Gastrocnemius medialis (tissue), 4 donors: ENCODE measurements at regions not wholly inside any gene's neighbourhood (a gene's known extent, or its start where the extent isn't known, plus 50 kb on each side); places are given as distances from the start of the nearest gene placed in this dataset.

ENCODE experiments used
- POLR2A ChIP-seq, 2 donors: fragments of 450-650 bp; IDR thresholded peaks; one replicate each; pipeline ENCODE4 v1.6.1; 2017; ENCODE audit warnings: antibody characterized with exemption in 2 of 2, mild to moderate bottlenecking in 2 of 2, moderate library complexity in 2 of 2
- TF ChIP-seq, protein P1 (sequence below), 5 experiments: fragments of 450-650 bp in 3 of 5; fragments of 200-600 bp in 2 of 5; sonication (generic) in 2 of 5; IDR thresholded peaks in 4 of 5; conservative IDR thresholded peaks in 1 of 5; 1 replicate in 4 of 5; 2 replicates in 1 of 5; pipeline ENCODE4 v1.5.1; 2016 to 2019; ENCODE audit warnings: antibody characterized with exemption in 5 of 5, mild to moderate bottlenecking in 3 of 5, moderate library complexity in 3 of 5

- TF ChIP-seq, protein P1, sequence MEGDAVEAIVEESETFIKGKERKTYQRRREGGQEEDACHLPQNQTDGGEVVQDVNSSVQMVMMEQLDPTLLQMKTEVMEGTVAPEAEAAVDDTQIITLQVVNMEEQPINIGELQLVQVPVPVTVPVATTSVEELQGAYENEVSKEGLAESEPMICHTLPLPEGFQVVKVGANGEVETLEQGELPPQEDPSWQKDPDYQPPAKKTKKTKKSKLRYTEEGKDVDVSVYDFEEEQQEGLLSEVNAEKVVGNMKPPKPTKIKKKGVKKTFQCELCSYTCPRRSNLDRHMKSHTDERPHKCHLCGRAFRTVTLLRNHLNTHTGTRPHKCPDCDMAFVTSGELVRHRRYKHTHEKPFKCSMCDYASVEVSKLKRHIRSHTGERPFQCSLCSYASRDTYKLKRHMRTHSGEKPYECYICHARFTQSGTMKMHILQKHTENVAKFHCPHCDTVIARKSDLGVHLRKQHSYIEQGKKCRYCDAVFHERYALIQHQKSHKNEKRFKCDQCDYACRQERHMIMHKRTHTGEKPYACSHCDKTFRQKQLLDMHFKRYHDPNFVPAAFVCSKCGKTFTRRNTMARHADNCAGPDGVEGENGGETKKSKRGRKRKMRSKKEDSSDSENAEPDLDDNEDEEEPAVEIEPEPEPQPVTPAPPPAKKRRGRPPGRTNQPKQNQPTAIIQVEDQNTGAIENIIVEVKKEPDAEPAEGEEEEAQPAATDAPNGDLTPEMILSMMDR (IDR thresholded peaks at IDR 0.05 in 4 of 5, conservative IDR thresholded peaks at IDR 0.05 in 1 of 5) = no peak
- TF ChIP-seq POLR2A (IDR thresholded peaks at IDR 0.05) = no peak
These were observed 279.2 kb upstream of the PRR20A start for GRCh38 chr13:56861476-56861875.
